Aorta (tissue), 5 donors: ENCODE measurements at regions not wholly inside any gene's neighbourhood (a gene's known extent, or its start where the extent isn't known, plus 50 kb on each side); places are given as distances from the start of the nearest gene placed in this dataset.
"Not testable (repeated sequence)": the region's sequence is repeated elsewhere in the genome, so short reads cannot be mapped to it uniquely, and the experiment has no call there.

ENCODE experiments used
- ATAC-seq: fragments of 200-7000 bp; cut with Tn5 transposase; one replicate; pipeline ENCODE4 v1.9.1; 2022; ENCODE audit warnings: moderate library complexity; ENCODE audit not compliant: low FRiP score
- DNase-seq, 2 donors: peaks; one replicate each; pipeline ENCODE4 v3.0.0-alpha.2; 2020
- H3K27ac ChIP-seq, 2 donors: one replicate each; pipeline ENCODE4 v1.5.1; 2013; ENCODE audit warnings: low read length in 2 of 2, mild to moderate bottlenecking in 2 of 2, moderate library complexity in 2 of 2, control low read depth in 1 of 2, inconsistent platforms in 1 of 2, low read depth in 1 of 2
- H3K27me3 ChIP-seq, 2 donors: one replicate each; pipeline ENCODE4 v1.6.1; 2013; ENCODE audit warnings: control low read depth in 1 of 2, low read length in 1 of 2, mild to moderate bottlenecking in 1 of 2, moderate library complexity in 1 of 2; ENCODE audit not compliant: insufficient read depth in 2 of 2, control insufficient read depth in 1 of 2
- H3K36me3 ChIP-seq, 2 donors: one replicate each; pipeline ENCODE4 v1.6.1; 2013; ENCODE audit warnings: control low read depth in 1 of 2, low read length in 1 of 2, mild to moderate bottlenecking in 1 of 2; ENCODE audit not compliant: insufficient read depth in 2 of 2, control insufficient read depth in 1 of 2
- H3K4me1 ChIP-seq, 2 donors: one replicate each; pipeline ENCODE4 v1.6.1; 2013; ENCODE audit warnings: low read length in 2 of 2, control low read depth in 1 of 2, mild to moderate bottlenecking in 1 of 2, moderate library complexity in 1 of 2; ENCODE audit not compliant: insufficient read depth in 2 of 2, control insufficient read depth in 1 of 2
- H3K4me3 ChIP-seq, 2 donors: one replicate each; pipeline ENCODE4 v1.5.1; 2013; ENCODE audit warnings: low read length in 2 of 2, control low read depth in 1 of 2, mild to moderate bottlenecking in 1 of 2
- H3K9me3 ChIP-seq: one replicate; pipeline ENCODE4 v1.6.1; 2013; ENCODE audit warnings: mild to moderate bottlenecking, low read length; ENCODE audit not compliant: control insufficient read depth
- WGBS, 2 donors: extraction: QIAGEN DNeasy Blood & Tissue Kit; methylation state at CpG; one replicate each; pipeline ENCODE4 v1.1.7; 2013; 5-methylcytosine and 5-hydroxymethylcytosine counted together
- intact Hi-C, 2 donors: fragments of 100-400 bp; cut with DNase I; formaldehyde crosslinking; loops; one replicate each; pipeline versions ENCODE4 v1.14.2 to v1.15.0; 2022
- donor health status: healthy with polysubstance abuse.
- donor health status: Bipolar disorder and iron deficiency.
- donor health status: DM: no; HTN: no; CAD: no.
- donor health status: DM: no; HTN: no; CAD: no.
- donor health status: DM: yes; HTN: yes; CAD: no.

DNA sequence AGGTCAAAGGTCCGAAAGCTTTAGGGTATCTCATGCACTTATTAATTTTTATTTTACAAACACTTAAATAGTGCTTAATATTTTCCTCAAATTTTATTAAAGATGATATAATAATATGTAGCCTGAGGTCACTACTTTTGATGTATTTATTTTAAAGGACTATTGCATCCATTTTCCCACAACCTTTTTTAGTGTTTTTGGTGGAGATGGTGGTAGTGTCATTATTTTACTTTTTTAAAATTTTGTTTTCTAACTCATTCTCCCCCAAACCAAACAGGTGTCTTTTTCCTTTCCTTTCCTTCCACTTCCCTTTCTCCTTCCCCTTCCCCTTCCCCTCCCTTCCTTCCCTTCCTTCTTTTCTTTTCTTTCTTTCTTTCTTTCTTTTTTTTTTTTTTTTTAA, 328.6 kb downstream of the CYLC2 start:
- Histone ChIP-seq H3K4me1 (no peaks in the 10 kb centered on the region), H3K27me3 (no peaks in the 10 kb centered on the region), H3K27ac (no peak overlapping the region), H3K36me3 (no peaks in the 10 kb centered on the region), H3K4me3 (no peak overlapping the region), H3K9me3 (no peaks in the 10 kb centered on the region)
- no peak for DNase-seq
- no peak for ATAC-seq
- 94 to 99% methylated on average over 1 of the region's 1 CpG for WGBS, 2 donors
- intact Hi-C loops = no loop called here

DNA sequence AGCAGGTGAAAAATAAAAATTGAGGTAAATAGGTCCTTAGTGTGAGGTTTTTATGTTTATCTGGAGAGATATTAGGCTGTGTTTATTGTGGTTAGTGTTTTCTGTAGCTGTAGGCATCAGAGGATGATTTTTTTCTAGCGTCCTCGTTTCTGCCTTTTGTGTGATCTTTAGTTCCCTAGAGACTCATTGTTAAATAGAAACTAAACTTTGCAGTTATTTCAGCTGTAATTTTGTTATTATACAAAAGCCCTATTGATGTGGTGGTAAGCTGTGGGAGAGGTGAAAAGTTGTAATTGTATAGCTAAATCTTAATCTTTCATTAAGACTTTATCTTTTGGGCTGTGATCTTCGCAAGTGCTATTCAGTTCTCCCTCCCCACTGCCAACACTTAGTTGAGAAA, 340.3 kb downstream of the CYLC2 start:
- no peak overlapping the region for H3K27ac ChIP-seq
- no peaks in the 10 kb centered on the region for H3K36me3 ChIP-seq
- H3K4me1 ChIP-seq = no peaks in the 10 kb centered on the region
- no peak overlapping the region for H3K4me3 ChIP-seq
- H3K9me3 ChIP-seq = no peaks in the 10 kb centered on the region
- 20 to 28% methylated on average over 3 of the region's 3 CpGs for WGBS, 2 donors
- DNase-seq (no peak), ATAC-seq (no peak)
- H3K27me3 ChIP-seq = no peaks in the 10 kb centered on the region
- intact Hi-C loops = no loop called here

DNA sequence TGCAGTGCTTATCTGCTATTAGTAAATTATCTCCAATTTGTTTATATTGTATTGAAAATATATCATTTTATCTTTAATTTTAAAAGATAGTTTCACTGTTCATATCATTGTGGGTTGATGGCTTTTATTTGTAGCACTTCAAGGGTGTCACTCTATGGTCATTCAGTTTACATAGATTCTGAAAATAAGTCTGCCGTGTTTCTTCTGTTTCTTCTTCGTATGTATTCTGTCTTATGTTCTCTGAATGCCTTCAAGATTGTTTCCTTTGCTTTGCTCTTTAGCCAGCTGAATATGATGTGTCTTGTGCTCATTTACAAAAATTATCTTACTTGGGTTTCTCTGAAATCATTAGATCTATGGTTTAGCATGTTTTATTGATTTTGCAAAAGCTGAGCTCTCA, 359.9 kb downstream of the CYLC2 start:
- Histone ChIP-seq H3K27me3 (no peaks in the 10 kb centered on the region), H3K4me3 (no peak overlapping the region), H3K27ac (no peak overlapping the region), H3K9me3 (no peaks in the 10 kb centered on the region), H3K4me1 (no peaks in the 10 kb centered on the region), H3K36me3 (no peaks in the 10 kb centered on the region)
- intact Hi-C loops = no loop called here
- DNase-seq = no peak
- WGBS, 2 donors = 85 to 94% methylated on average over 2 of the region's 2 CpGs
- ATAC-seq = no peak

DNA sequence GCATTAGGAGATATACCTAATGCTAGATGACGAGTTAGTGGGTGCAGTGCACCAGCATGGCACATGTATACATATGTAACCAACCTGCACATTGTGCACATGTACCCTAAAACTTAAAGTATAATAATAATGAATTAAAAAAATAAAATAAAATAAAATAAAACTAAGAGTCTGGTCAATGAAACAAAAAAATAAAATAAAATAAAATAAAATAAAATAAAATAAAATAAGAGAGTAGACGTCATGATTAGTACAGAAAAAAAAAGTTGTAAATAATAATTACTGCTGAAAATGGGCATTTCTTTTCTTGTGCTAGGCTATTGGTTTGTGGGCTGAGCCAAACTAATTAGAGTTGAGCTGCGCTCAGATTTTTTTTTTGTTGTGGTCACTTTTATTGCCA, 362.8 kb downstream of the CYLC2 start:
- H3K9me3 ChIP-seq, ATAC-seq, H3K4me3 ChIP-seq, H3K36me3 ChIP-seq, intact Hi-C loops, H3K27me3 ChIP-seq, H3K4me1 ChIP-seq, DNase-seq, H3K27ac ChIP-seq: not testable (repeated sequence)
- 90 to 93% methylated on average over 3 of the region's 3 CpGs for WGBS, 2 donors

DNA sequence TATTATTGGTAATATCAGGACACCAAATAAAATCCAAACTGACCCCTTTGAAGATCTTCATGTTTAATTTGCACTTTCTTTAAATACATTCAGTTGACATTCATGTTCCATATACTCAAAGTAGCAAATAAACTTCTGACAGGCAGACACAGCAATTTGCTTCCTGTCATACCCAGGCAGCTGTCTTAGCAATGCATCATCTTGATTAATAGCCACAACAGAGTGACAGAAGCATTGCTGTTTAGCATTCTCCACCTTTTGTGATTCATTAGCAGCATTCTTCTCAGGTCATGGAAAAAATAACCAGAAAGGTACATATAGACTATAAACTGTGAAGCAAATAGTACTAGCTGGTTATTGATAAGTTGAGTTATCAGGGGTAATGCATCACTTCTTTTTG, 366.8 kb downstream of the CYLC2 start:
- no peak overlapping the region for H3K4me3 ChIP-seq
- H3K36me3 ChIP-seq = no peaks in the 10 kb centered on the region
- H3K4me1 ChIP-seq = peaks cover 3 to 4% of the 10 kb centered on the region in 2 donors
- H3K27ac ChIP-seq = no peak overlapping the region
- DNase-seq (no peak), ATAC-seq (no peak)
- H3K27me3 ChIP-seq = no peaks in the 10 kb centered on the region
- H3K9me3 ChIP-seq = no peaks in the 10 kb centered on the region
- intact Hi-C loops = no loop called here

DNA sequence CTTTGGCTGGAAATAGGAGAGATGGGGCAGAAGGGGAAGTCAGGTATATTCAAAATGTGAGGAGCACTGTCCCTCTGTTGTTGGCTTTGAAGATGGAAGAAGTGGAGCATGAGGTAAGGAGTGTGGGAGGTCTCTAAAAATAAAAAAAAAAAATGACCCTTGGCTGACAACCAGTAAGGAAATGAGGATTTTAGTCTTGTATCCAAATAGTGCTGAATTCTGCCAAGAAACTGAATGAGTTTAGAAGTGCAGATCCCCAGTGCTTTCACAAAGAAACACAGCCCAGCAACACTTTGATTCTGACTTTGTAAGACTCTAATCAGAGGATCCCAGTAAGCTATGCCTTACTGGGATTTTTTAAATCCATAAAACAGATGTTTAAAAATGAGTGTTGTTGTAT, 367.9 kb downstream of the CYLC2 start:
- H3K27me3 ChIP-seq = no peaks in the 10 kb centered on the region
- DNase-seq = no peak
- intact Hi-C loops = no loop called here
- no peaks in the 10 kb centered on the region for H3K9me3 ChIP-seq
- no peak overlapping the region for H3K4me3 ChIP-seq
- ATAC-seq = no peak
- peaks cover 3 to 4% of the 10 kb centered on the region in 2 donors for H3K4me1 ChIP-seq
- H3K27ac ChIP-seq = no peak overlapping the region
- H3K36me3 ChIP-seq = no peaks in the 10 kb centered on the region

DNA sequence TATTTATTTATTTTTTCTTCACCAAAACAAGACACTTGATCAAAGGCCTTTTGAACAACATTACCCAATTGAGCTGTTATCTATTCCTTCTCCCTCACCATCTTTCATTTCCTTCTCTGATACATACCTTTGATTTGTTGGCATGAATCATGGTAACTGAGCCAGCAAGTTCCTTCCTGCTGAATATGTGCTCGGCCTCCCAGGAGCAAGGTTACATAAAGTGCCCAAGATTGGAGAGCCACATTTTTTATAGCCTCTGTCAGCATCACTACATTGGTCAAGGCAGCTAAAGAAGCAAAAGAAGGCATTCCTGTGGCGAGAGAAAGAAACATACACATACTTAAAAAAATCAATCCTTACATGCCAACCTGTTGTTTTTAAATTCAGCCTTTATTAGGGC, 369.6 kb downstream of the CYLC2 start:
- Histone ChIP-seq H3K27ac (no peak overlapping the region), H3K36me3 (no peaks in the 10 kb centered on the region), H3K27me3 (no peaks in the 10 kb centered on the region), H3K4me1 (peaks cover 3 to 4% of the 10 kb centered on the region in 2 donors), H3K9me3 (no peaks in the 10 kb centered on the region), H3K4me3 (no peak overlapping the region)
- WGBS, 2 donors = 29 to 41% methylated on average over 2 of the region's 2 CpGs
- ATAC-seq (no peak), DNase-seq (no peak)
- intact Hi-C loops = no loop called here

DNA sequence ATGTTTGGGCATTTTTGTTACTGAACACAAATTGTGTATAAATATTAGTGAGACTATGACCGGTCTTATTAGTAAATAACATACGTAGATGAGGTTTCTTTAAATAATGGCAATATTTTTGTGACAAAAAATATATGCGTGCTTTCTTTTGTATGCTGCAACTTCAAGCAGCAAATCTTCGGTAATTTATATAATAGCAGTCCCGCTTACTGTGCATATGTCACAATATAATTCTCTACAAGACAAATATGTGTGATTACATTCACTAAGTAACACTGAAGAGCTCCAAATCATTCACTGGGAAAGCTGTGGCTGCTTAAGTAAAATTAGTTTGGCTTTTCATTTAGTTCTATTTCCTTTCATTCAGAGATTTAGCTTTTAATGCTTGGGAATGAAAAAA, 376.0 kb downstream of the CYLC2 start:
- no peak overlapping the region for H3K4me3 ChIP-seq
- 93 to 95% methylated on average over 5 of the region's 5 CpGs for WGBS, 2 donors
- no peak overlapping the region for H3K27ac ChIP-seq
- intact Hi-C loops = no loop called here
- no peak for ATAC-seq
- DNase-seq = no peak
- H3K27me3 ChIP-seq = no peaks in the 10 kb centered on the region
- no peaks in the 10 kb centered on the region for H3K9me3 ChIP-seq
- H3K4me1 ChIP-seq = no peaks in the 10 kb centered on the region
- H3K36me3 ChIP-seq = no peaks in the 10 kb centered on the region

DNA sequence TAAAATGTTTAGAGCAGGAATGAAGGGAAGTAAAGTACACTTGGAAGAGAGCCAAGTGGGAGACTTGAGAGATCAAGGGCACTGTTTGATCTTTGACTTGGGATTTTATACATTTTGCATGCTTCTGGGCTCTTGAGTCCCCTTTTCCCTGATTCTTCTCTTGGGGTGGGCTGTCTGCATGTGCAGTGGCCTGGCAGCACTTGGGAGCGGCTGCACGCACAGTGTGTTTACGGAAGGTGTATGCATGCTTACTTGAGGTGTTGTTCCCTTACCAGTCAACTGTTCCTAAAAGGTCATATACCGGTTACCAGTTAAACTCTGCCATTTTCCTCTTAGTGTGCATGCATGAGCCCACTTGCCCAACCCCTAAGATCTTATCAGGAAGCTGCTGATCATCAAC, 377.7 kb downstream of the CYLC2 start:
- 95 to 99% methylated on average over 4 of the region's 4 CpGs for WGBS, 2 donors
- no peak for ATAC-seq
- DNase-seq = no peak
- no peaks in the 10 kb centered on the region for H3K4me1 ChIP-seq
- H3K9me3 ChIP-seq = no peaks in the 10 kb centered on the region
- intact Hi-C loops = no loop called here
- no peaks in the 10 kb centered on the region for H3K27me3 ChIP-seq
- no peak overlapping the region for H3K27ac ChIP-seq
- H3K36me3 ChIP-seq = no peaks in the 10 kb centered on the region
- H3K4me3 ChIP-seq = no peak overlapping the region

DNA sequence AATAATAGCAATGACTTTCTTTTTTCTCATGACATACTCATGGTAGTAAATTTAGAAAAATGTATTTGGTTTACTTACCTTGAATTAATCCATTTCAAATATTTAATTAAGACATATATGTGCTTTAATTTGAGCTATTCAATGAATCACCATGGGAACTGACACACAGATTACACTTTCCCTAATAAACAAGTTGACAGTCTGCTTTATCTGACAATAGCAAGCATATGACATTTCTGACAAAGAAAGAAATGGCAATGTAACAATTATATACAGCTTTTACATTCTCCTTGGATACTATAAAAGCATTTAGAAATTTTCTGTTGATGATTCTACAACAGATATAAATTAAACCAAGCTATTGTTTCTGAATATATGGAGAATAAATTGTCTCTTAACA, 382.5 kb downstream of the CYLC2 start:
- intact Hi-C loops = no loop called here
- Histone ChIP-seq H3K4me3 (no peak overlapping the region), H3K36me3 (no peaks in the 10 kb centered on the region), H3K9me3 (no peaks in the 10 kb centered on the region), H3K27me3 (no peaks in the 10 kb centered on the region), H3K4me1 (no peaks in the 10 kb centered on the region), H3K27ac (no peak overlapping the region)
- no peak for DNase-seq
- ATAC-seq = no peak
